Cerebellar nuclear complex (tissue), 1 donor: ENCODE measurements at regions not wholly inside any gene's neighbourhood (a gene's known extent, or its start where the extent isn't known, plus 50 kb on each side); places are given as distances from the start of the nearest gene placed in this dataset.

ENCODE experiments used
- DNase-seq, 2 experiments: peaks; one replicate each; lab custom pipeline; 2025; lab: John Stamatoyannopoulos, UW

DNA sequence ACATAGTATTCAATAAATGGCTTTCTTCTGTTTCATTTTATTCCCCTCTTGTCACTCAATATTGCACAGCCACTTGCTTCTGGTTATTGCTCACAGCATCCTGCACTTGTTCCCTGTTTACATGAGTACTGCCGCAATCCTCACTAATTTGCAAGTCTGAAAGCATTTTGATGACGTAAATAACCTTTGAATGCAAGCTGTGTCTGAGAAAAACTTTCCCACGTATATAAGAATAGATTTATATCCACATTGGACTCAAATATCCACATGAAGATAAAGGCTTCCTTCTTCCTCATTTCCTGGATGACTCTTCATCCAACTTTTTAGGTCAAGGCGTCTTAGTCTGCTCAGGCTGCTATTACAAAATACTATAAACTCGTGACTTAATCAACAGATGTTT, 88.2 kb upstream of the DAP start:
- no peak for DNase-seq

- DNase-seq: no peak
Measured at GRCh38 chr5:10844016-10844415, 83.0 kb upstream of the DAP start.

GRCh38 chr5:10842823-10843222, 81.8 kb upstream of the DAP start:
- DNase-seq: no peak

DNA sequence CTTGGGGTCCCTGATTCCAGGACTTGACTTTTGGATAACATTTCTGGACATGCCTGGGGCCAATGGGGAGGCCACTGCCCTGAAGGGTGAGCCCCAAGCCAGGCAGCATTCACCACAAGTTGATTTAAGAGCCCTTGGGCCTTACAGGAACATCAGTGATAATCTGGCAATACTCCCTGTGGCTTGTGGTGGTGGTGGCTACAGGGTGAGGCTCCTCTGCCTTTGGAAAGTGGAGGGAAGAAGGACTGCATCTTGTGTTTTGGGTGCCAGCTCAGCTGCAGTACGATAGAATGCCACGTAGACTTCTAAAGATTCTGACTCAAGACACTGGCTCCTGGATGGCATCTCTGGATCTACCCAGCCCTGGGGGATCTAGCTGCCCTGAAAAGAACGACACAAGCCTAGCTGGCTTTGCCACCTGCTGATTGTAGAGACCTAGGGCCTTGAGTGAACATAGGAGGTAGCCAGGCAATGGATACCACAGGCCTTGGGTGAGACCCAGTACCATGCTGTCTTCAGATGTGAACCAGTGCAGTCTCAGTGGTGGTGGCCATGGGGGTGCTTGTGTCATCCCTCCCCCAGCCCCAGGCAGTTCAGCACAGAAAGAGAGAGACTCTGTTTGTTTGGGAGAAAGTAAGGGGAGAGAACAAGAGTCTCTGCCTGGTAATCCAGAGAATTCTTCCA, 79.0 kb upstream of the DAP start:
- DNase-seq: no peak

DNA sequence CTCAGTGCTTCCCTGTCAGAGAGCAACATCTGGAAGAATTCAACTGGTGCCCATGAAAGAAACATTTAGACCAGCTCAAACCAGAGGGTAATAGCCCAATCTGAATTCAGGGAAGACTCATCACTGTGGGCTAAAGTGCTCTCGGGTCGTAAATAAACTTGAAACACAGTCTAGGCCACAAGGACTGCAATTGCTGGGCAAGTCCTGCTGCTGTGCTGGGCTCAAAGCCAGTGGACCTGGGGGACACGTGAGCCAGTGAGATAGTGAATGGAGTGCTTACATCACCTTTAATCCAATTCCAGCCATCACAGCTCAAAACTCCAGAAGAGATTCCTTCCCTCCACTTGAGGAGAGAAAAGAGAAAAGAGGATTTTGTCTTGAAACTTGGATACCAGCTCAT, 78.1 kb upstream of the DAP start:
- no peak for DNase-seq

DNA sequence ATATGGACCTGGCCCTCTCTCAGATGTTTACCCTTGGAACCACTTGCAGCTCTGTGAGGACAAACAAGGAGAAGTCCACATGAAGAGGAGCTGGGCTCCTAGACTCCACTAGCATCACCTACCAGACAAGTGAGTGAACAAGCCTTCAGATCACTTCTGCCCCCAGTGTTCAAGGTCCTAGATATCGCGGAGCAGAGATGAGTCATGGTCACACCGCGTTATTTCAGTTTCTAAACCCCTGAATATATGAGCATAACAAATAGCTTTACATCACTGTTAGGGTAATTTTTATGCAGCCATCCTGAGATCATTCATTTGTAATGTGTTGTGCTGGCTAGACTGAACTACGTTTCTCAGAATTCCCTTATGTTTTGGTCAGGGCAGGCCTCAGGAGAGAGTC, 77.0 kb upstream of the DAP start:
- DNase-seq: no peak

- DNase-seq: no peak
Measured at GRCh38 chr5:10836986-10837385, 76.0 kb upstream of the DAP start.

DNA sequence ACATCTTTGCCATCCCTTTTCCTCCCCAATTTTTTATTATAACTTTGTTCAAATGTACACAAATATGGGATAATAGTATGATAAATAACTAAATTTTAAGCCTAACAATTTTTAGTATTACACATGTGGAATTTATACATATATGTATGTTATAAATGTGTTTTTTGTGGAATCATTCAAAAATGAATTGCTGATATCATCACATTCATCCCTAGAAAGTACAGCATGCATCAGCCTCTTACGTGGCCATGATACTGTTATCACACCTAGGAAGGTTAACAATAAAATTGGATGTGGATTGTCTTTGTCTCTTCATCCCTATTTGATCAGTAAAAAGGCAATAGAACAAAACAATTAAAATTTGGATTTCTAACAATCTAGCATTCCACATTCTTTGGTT, 73.7 kb upstream of the DAP start:
- no peak for DNase-seq

DNA sequence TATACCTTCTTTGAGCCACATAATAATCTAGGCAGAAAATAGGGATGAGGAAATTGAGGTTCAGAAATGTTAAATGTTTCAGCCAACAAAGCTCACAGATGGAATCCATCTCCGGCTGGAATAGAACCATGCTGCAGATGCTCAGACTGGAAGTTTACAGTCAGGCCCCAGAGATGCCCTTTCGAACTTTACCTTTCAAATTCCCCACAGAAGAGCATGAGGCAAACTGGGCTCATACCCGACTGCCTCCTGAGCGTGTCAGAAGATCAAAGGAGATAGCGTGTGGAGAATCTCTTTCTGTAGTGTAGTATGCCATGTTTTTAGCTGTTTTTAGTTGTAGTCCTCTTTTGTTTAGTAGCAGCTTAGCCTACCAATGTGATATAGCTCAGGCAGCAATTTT, 72.0 kb upstream of the DAP start:
- no peak for DNase-seq

DNA sequence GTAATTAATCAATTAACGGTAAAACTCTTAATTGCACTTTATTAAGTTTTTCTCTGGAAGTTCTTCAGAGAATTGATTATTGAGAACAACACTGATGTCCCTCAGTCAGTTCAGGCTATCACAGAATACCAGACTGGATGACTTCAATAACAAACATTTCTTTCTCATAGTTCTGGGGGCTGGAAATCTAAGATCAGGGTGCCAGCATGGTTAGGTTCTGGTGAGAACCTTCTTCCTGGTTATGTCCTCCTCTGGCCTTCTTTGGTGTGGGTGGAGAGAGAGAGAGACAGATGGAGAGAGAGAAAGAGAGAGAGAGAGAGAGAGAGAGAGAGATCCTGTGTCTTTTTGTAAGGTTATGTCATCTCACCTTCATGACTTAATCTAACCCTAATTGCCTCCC, 71.4 kb upstream of the DAP start:
- no peak for DNase-seq

DNA sequence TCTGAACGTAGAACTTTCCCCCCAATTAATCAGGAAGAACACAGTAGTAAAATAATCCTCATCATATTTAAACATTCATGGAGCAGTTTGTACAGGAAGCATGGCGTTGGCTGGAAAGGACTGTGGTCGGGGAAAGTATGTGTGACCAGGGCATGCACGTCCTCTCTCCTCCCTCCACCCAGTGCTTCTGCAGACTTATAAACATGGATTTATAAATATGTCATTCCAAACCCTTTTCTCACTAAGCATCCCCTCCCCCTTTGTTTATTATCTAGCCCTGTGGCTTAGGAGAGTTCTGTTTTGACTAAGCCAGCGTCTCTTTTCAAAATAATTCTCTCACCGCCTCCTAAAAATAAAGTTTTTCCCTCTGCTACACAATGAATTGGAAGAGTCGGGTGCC, 70.4 kb upstream of the DAP start:
- no peak for DNase-seq

- no peak for DNase-seq
Measured at GRCh38 chr5:10828241-10828640, 67.2 kb upstream of the DAP start.

DNA sequence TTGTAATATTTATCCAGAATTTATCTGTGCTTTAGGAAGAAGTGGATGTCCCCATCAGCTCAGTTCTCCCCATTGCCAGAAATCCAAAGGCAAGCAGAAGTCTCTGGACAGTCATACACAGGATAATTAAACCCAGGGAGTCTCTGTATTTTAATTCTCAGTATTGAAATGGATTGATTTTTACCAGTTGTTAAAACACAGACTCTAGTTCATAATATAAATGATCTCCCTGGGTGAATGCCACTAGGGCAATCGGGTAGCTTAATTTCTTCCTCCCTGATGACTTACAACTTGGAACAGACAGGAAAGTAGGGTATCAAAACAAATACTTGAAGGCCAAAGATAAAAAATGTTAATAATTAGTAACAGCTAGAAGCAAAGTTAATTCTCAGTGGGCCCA, 66.5 kb upstream of the DAP start:
- no peak for DNase-seq

DNA sequence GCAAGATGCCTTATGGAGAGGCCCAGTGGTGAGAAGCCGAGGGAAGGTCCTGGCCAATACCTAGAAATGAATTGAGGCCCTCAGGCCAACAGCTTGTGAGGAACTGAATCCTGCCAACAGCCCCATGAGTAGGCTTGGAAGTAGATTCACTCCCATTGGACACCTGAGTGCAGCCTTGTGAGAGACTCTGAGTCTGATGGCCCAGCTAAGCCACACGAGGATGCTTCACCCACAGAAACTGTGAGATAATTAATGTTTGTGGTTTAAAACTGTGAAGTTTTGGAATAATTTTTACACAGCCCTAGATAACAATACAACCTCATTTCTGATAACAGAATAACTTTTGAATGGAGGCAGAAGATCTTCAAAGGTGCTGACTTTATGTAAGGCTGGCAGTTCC, 65.9 kb upstream of the DAP start:
- no peak for DNase-seq

GRCh38 chr5:10825897-10826644, 65.0 kb upstream of the DAP start:
- DNase-seq: no peak

DNA sequence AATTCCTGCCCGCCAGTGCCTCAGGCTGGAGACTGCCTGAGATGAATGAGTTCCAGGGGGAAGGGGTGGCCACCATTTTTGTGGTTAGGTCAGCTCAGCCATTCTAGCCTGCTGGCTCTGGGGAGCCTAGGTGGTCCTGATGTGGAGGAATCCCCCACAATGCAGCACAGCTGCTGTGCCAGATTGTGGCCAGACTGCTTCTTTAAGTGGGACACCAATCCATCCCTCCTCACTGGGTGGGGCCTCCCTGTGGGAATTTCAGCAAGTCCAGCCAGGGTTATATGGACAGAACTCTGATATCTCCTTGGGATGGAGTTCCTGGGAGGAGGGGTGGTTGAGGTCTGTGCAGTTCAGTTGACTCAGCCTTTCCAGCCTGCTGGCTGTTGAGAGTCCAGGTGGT, 51.2 kb upstream of the DAP start:
- no peak for DNase-seq
